H1 (cell line): ENCODE measurements at regions not wholly inside any gene's neighbourhood (a gene's known extent, or its start where the extent isn't known, plus 50 kb on each side); places are given as distances from the start of the nearest gene placed in this dataset.

Experiments
- CBX8 ChIP-seq: fragments of 300-800, 300-1000 bp; sonication (generic); IDR thresholded peaks from 2 replicates; pipeline ENCODE4 v1.7.1; 2016; ENCODE audit warnings: low read depth, low read length, borderline replicate concordance
- CTBP2 ChIP-seq: IDR thresholded peaks from 2 replicates; pipeline ENCODE4 v1.7.0; 2011; ENCODE audit warnings: borderline replicate concordance, mild to moderate bottlenecking, moderate library complexity, mixed read lengths, low read length; ENCODE audit not compliant: insufficient read depth, insufficient read length
- EP300 ChIP-seq, 2 experiments: IDR thresholded peaks; 1 replicate in 1 of 2; 2 replicates in 1 of 2; pipeline ENCODE4 v1.6.1; 2011 to 2012; ENCODE audit warnings: low read depth in 2 of 2, low read length in 2 of 2, mild to moderate bottlenecking in 2 of 2, borderline replicate concordance in 1 of 2, inconsistent platforms in 1 of 2, moderate library complexity in 1 of 2
- GABPA ChIP-seq: IDR thresholded peaks from 2 replicates; pipeline ENCODE4 v1.6.1; 2011; ENCODE audit warnings: mild to moderate bottlenecking, low read length, moderate library complexity, borderline replicate concordance; ENCODE audit not compliant: insufficient read depth
- KDM4A ChIP-seq: IDR thresholded peaks from one replicate; pipeline ENCODE4 v1.7.1; 2012; ENCODE audit warnings: low read depth, mild to moderate bottlenecking, moderate library complexity, low read length, inconsistent platforms; ENCODE audit not compliant: severe bottlenecking
- PHF8 ChIP-seq: fragments of 200-600 bp; sonication (generic); conservative IDR thresholded peaks from 2 replicates; pipeline ENCODE4 v1.7.1; 2012; ENCODE audit warnings: low read depth, mild to moderate bottlenecking, inconsistent platforms, low read length, moderate library complexity
- POLR2A ChIP-seq, 2 experiments: IDR thresholded peaks; 1 replicate in 1 of 2; 2 replicates in 1 of 2; pipeline ENCODE4 v1.6.1; 2011; ENCODE audit warnings: low read depth in 2 of 2, low read length in 2 of 2, mild to moderate bottlenecking in 2 of 2; ENCODE audit errors: control extremely low read depth in 1 of 2
- RAD21 ChIP-seq, 2 experiments: IDR thresholded peaks in 1 of 2; conservative IDR thresholded peaks in 1 of 2; 2 replicates each; pipeline ENCODE4 v1.6.1; 2011; ENCODE audit warnings: low read depth in 2 of 2, low read length in 2 of 2, improper control_type of control experiment in 1 of 2, inconsistent platforms in 1 of 2, mild to moderate bottlenecking in 1 of 2, moderate library complexity in 1 of 2
- SIN3A ChIP-seq, 2 experiments: IDR thresholded peaks in 1 of 2; conservative IDR thresholded peaks in 1 of 2; 2 replicates each; pipeline ENCODE4 v1.6.1; 2011 to 2012; ENCODE audit warnings: low read length in 2 of 2, improper control_type of control experiment in 1 of 2, low read depth in 1 of 2, mild to moderate bottlenecking in 1 of 2
- SP2 ChIP-seq: IDR thresholded peaks from 2 replicates; pipeline ENCODE4 v1.6.1; 2012; ENCODE audit warnings: mild to moderate bottlenecking, low read length, inconsistent platforms
- TBP ChIP-seq: IDR thresholded peaks from 2 replicates; pipeline ENCODE4 v1.6.1; 2011; ENCODE audit warnings: low read depth, low read length, improper control_type of control experiment
- TEAD4 ChIP-seq: IDR thresholded peaks from 2 replicates; pipeline ENCODE4 v1.6.1; 2012; ENCODE audit warnings: low read depth, low read length, inconsistent platforms, mixed read lengths
- TF ChIP-seq, protein P1 (sequence below): IDR thresholded peaks from 2 replicates; pipeline ENCODE4 v1.6.1; 2012; ENCODE audit warnings: low read length, inconsistent platforms
- TF ChIP-seq, protein P2 (sequence below), 3 experiments: IDR thresholded peaks; 1 replicate in 2 of 3; 2 replicates in 1 of 3; pipeline versions ENCODE4 v1.5.1 to v1.6.1; 2011; ENCODE audit warnings: low read length in 3 of 3, mild to moderate bottlenecking in 3 of 3, inconsistent platforms in 2 of 3, low read depth in 1 of 3, moderate library complexity in 1 of 3; ENCODE audit not compliant: insufficient read depth in 1 of 3; ENCODE audit errors: control extremely low read depth in 1 of 3

DNA sequence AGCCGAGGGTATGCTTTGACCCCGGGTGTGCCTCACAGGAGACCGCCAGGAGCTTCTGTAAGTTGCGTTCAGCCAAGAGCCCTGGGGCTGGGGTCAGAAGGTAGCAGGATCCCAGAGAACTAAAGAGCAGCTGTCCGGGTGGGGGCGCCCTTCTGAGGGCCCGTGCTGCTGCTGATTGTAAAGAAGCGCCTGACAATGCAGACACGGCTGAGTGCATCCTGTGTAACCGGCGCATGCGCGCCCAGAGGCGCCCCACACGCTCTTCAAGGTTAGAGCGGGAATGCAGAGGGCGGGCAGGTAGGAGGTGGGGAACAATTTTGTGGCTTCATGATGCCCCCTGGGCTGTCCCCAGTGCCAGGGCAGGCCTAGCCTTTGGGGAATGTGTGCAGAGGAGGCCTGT, 210.2 kb upstream of the CTBP2 start (continued):
- TF ChIP-seq PHF8, result no peak
- peak; percentile 58 to 76 for TF ChIP-seq RAD21 (IDR thresholded peaks at IDR 0.05 in 1 of 2, conservative IDR thresholded peaks at IDR 0.05 in 1 of 2; ENCODE audit: low read depth in 2 of 2, low read length in 2 of 2)
- peak; percentile 58 for TF ChIP-seq TEAD4
- TF ChIP-seq SP2, result no peak
- TF ChIP-seq POLR2A (IDR thresholded peaks at IDR 0.05; ENCODE audit: control extremely low read depth in 1 of 2, low read depth in 2 of 2, low read length in 2 of 2), result no peak
- TF ChIP-seq EP300 (IDR thresholded peaks at IDR 0.05; ENCODE audit: borderline replicate concordance in 1 of 2, low read depth in 2 of 2, low read length in 2 of 2), result no peak; a peak in 1 of 3 replicates
- no peak for TF ChIP-seq TBP
- no peak for TF ChIP-seq CTBP2
- TF ChIP-seq, protein P1, sequence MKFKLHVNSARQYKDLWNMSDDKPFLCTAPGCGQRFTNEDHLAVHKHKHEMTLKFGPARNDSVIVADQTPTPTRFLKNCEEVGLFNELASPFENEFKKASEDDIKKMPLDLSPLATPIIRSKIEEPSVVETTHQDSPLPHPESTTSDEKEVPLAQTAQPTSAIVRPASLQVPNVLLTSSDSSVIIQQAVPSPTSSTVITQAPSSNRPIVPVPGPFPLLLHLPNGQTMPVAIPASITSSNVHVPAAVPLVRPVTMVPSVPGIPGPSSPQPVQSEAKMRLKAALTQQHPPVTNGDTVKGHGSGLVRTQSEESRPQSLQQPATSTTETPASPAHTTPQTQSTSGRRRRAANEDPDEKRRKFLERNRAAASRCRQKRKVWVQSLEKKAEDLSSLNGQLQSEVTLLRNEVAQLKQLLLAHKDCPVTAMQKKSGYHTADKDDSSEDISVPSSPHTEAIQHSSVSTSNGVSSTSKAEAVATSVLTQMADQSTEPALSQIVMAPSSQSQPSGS, result no peak
- TF ChIP-seq, protein P2, sequence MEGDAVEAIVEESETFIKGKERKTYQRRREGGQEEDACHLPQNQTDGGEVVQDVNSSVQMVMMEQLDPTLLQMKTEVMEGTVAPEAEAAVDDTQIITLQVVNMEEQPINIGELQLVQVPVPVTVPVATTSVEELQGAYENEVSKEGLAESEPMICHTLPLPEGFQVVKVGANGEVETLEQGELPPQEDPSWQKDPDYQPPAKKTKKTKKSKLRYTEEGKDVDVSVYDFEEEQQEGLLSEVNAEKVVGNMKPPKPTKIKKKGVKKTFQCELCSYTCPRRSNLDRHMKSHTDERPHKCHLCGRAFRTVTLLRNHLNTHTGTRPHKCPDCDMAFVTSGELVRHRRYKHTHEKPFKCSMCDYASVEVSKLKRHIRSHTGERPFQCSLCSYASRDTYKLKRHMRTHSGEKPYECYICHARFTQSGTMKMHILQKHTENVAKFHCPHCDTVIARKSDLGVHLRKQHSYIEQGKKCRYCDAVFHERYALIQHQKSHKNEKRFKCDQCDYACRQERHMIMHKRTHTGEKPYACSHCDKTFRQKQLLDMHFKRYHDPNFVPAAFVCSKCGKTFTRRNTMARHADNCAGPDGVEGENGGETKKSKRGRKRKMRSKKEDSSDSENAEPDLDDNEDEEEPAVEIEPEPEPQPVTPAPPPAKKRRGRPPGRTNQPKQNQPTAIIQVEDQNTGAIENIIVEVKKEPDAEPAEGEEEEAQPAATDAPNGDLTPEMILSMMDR (IDR thresholded peaks at IDR 0.05; ENCODE audit: control extremely low read depth in 1 of 3, insufficient read depth in 1 of 3, low read depth in 1 of 3, low read length in 3 of 3), result peak; percentile 55 to 87 (median 77)
- no peak for TF ChIP-seq SIN3A (conservative IDR thresholded peaks at IDR 0.05 in 1 of 2, IDR thresholded peaks at IDR 0.05 in 1 of 2; ENCODE audit: low read depth in 1 of 2, low read length in 2 of 2)
- no peak for TF ChIP-seq KDM4A
- no peak for TF ChIP-seq GABPA
- TF ChIP-seq CBX8, result no peak
